ENCODE measurements at regions not wholly inside any gene's neighbourhood (a gene's known extent, or its start where the extent isn't known, plus 50 kb on each side); places are given as distances from the start of the nearest gene placed in this dataset.
"Not testable (repeated sequence)": the region's sequence is repeated elsewhere in the genome, so short reads cannot be mapped to it uniquely, and the experiment has no call there.

DNA sequence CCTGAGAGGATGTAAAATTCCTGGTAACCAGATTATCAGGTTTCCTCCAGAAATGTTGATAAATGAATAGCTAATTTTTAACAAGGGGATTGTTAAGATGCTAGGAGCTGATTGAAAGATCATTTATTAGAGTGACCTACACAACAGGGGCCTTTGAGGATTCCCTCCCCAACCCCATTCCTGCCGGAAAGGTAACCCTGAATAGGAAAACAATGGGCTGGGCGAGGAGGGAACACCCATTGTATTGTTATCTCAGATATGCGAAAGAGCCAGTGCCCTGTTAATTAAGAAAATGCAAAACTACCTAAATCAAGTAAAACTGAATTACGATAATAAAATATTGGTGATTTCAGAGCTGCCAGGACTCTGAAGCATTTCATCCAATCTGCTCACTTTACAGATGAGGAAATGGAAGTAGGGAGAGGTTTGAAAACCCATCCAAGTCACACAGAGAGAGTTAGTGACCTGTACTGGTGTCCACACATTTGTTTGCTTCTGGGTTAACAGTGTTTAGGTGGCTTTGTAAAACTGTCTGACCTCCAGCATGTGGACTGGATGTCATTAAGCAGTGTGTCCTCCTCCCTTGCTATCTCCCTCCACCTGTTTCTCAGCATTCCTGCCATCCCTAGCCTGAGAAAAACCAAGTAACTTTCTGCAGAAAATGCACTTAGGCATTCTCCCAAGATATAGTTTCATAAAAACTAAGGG, 214.8 kb downstream of the TTC6 start:
- Mint-ChIP-seq H3K27ac (no peak overlapping the region), H3K4me3 (no peak overlapping the region), H3K9me3 (no peaks in the 10 kb centered on the region), H3K4me1 (ENCODE audit: low read depth) (no peaks in the 10 kb centered on the region), H3K27me3 (ENCODE audit: insufficient read depth) (peaks cover 6% of the 10 kb centered on the region), H3K36me3 (ENCODE audit: low read depth) (no peaks in the 10 kb centered on the region)
- TF ChIP-seq, protein P1, sequence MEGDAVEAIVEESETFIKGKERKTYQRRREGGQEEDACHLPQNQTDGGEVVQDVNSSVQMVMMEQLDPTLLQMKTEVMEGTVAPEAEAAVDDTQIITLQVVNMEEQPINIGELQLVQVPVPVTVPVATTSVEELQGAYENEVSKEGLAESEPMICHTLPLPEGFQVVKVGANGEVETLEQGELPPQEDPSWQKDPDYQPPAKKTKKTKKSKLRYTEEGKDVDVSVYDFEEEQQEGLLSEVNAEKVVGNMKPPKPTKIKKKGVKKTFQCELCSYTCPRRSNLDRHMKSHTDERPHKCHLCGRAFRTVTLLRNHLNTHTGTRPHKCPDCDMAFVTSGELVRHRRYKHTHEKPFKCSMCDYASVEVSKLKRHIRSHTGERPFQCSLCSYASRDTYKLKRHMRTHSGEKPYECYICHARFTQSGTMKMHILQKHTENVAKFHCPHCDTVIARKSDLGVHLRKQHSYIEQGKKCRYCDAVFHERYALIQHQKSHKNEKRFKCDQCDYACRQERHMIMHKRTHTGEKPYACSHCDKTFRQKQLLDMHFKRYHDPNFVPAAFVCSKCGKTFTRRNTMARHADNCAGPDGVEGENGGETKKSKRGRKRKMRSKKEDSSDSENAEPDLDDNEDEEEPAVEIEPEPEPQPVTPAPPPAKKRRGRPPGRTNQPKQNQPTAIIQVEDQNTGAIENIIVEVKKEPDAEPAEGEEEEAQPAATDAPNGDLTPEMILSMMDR (IDR thresholded peaks at IDR 0.05): no peak
- DNase-seq: no peak

DNA sequence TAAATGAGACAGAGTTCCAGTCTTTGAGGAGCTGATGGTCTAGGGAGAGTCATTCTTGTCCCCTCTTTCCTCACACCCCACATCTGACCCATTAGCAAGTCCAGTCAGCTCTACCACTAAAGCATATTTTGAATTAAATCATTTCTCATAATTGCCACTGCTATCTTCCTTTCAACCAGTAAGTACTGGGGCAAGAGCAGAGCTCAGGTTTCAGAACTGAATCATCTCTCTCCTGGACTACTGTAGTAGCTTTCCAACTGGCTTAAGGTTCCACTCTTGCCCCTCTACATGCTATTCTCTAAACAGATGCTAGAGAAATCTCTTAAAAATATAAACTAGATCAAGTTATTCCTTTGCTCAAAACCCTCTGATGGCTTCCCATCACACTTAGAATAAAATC, 218.3 kb downstream of the TTC6 start:
- no peaks in the 10 kb centered on the region for H3K36me3 Mint-ChIP-seq (ENCODE audit: low read depth)

DNA sequence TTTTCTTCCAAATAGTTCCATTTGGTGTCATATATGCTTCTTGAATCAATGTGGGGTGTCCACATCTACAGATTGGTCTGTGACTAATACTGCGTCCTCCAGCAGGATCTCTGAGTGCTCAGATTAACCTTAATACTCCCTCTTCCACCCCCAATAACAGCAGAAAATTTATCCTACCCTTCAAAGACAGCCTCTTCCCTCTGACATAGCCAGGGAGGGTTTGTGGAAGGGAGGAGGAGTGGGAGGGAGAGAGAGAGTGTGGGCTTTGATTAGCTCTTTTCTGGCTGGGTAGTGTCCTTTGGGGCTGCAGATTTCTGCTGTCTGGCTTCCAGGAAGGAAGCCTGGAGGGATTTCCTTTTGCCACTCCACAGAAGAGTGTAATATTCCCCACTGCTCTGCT, 220.7 kb downstream of the TTC6 start:
- DNase-seq: no peak
- H3K9me3 Mint-ChIP-seq: no peaks in the 10 kb centered on the region
- peaks cover 13% of the 10 kb centered on the region for H3K4me1 Mint-ChIP-seq (ENCODE audit: low read depth)
- no peaks in the 10 kb centered on the region for H3K36me3 Mint-ChIP-seq (ENCODE audit: low read depth)
- H3K27me3 Mint-ChIP-seq (ENCODE audit: insufficient read depth): peaks cover 5% of the 10 kb centered on the region; the same call in 1 of the 2 replicates
- H3K27ac Mint-ChIP-seq: no peak overlapping the region
- TF ChIP-seq, protein P1 (IDR thresholded peaks at IDR 0.05): no peak
- H3K4me3 Mint-ChIP-seq: no peak overlapping the region

More for the DNA sequence above, 218.3 kb downstream of the TTC6 start:
- Mint-ChIP-seq H3K27ac (no peak overlapping the region), H3K4me1 (ENCODE audit: low read depth) (peaks cover under 1% of the 10 kb centered on the region; the same call in 1 of the 2 replicates), H3K9me3 (no peaks in the 10 kb centered on the region), H3K4me3 (no peak overlapping the region), H3K27me3 (ENCODE audit: insufficient read depth) (peaks cover 3% of the 10 kb centered on the region; the same call in 1 of the 2 replicates)
- TF ChIP-seq, protein P1 (IDR thresholded peaks at IDR 0.05): no peak
- DNase-seq: no peak

DNA sequence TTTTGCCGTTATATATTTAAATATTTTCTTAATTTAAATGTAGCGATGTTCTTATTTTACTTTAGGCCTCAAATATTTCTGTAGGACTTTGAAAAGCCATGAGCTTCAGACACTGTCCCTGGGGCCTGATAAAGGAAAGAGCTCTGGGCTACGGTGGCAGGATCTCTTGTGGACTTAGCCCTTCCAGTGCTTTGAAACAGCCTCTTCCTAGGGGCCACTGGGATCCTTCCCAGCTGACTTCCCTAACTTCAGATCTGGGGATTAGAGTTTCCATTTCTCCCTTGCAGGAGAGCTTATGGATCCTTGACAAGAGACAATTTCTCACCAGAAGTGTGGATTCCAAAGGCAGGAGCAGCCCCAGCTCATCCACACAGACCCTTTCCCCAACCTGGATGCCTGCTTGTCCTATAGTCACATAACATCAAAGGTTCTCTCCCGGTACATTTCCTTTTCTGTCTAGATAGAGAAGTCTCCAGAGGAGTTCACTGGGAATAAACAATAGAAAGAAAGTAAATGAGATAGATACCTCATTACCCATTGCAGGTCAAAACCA, 221.4 kb downstream of the TTC6 start:
- no peak overlapping the region for H3K4me3 Mint-ChIP-seq
- H3K9me3 Mint-ChIP-seq: no peaks in the 10 kb centered on the region
- no peak overlapping the region; the same call in 1 of the 2 replicates for H3K27ac Mint-ChIP-seq
- H3K36me3 Mint-ChIP-seq (ENCODE audit: low read depth): no peaks in the 10 kb centered on the region
- DNase-seq: no peak
- peaks cover 13% of the 10 kb centered on the region for H3K4me1 Mint-ChIP-seq (ENCODE audit: low read depth)
- TF ChIP-seq, protein P1 (IDR thresholded peaks at IDR 0.05): no peak
- peaks cover 6% of the 10 kb centered on the region; the same call in 1 of the 2 replicates for H3K27me3 Mint-ChIP-seq (ENCODE audit: insufficient read depth)

DNA sequence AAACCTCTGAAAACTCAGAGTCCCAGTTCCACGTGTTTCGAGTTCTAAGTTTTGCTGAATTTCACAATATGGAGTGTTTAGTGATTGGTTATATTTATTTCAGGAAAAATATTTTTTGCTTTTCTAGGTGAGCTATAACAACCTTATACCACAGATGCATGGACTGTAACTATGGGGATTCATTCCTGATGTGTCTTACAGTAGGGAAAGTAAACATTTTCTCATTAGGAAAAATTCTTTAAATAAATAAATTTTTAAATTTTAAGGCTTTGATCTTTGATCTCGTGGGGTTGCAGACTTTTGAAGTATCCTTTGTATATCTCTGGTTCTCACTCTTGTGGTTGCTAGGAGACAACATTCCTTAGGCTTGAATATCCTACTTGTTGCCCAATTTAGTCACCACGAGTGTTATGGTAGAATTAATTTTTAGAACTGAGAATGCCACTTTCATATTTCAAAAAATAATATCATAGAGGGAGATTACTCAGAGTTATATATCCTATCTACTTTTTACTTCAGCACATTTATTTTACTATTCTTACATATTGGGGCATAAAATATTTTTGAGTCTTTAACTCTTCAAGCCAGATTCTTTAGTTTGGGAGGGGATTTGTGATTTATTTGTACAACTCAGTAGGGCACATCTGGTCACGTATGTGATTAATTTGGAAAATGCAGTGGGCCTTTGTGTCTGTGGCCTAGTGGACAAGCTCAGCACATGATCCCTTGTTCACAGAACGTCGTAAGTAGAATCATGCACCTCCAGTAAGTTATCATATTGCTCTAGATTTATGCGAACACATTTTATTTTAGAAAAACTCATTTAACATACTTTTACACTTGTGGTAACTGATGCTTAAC, 224.0 kb downstream of the TTC6 start:
- H3K36me3 Mint-ChIP-seq (ENCODE audit: low read depth): no peaks in the 10 kb centered on the region
- H3K4me1 Mint-ChIP-seq (ENCODE audit: low read depth): peaks cover 13% of the 10 kb centered on the region
- TF ChIP-seq, protein P1 (IDR thresholded peaks at IDR 0.05): no peak
- H3K27me3 Mint-ChIP-seq (ENCODE audit: insufficient read depth): peaks cover 3% of the 10 kb centered on the region; the same call in 1 of the 2 replicates
- DNase-seq: peak; percentile 53
- no peak overlapping the region for H3K4me3 Mint-ChIP-seq
- H3K9me3 Mint-ChIP-seq: no peaks in the 10 kb centered on the region
- H3K27ac Mint-ChIP-seq: no peak overlapping the region; the same call in 1 of the 2 replicates

DNA sequence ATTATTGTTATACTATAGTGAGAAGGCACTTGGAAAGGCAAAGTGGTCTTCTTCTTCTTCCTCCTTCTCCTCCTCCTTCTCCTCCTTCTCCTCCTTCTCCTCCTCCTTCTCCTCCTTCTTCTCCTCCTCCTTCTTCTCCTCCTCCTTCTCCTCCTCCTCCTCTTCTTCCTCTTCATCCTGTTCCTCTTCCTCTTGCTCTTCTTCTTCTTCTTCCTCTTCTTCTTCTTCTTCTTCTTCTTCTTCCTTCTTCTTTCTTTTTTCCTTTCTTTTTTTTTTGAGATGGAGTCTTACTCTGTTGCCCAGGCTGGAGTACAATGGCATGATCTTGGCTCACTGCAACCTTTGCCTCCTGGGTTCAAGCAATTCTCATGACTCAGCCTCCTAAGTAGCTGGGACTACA, 225.4 kb downstream of the TTC6 start:
- H3K4me1 Mint-ChIP-seq (ENCODE audit: low read depth): peaks cover 13% of the 10 kb centered on the region
- not testable (repeated sequence) for H3K9me3 Mint-ChIP-seq; H3K4me3 Mint-ChIP-seq; H3K27me3 Mint-ChIP-seq (ENCODE audit: insufficient read depth); H3K36me3 Mint-ChIP-seq (ENCODE audit: low read depth); DNase-seq; H3K27ac Mint-ChIP-seq
